Right lobe of liver (tissue), 6 donors: ENCODE measurements at regions not wholly inside any gene's neighbourhood (a gene's known extent, or its start where the extent isn't known, plus 50 kb on each side); places are given as distances from the start of the nearest gene placed in this dataset.

Source experiments
- ATAC-seq, 4 donors: fragments of 200-7000 bp; cut with Tn5 transposase; one replicate each; pipeline ENCODE4 v1.9.1; 2020; ENCODE audit warnings: mild to moderate bottlenecking in 4 of 4, moderate library complexity in 4 of 4
- DNase-seq, 3 donors: peaks; one replicate each; pipeline ENCODE4 v3.0.0-alpha.2; 2020
- H3K27ac ChIP-seq, 3 donors: fragments of 200-600 bp; one replicate each; pipeline ENCODE4 v1.8.0; 2022
- H3K27me3 ChIP-seq, 2 donors: fragments of 200-600 bp; one replicate each; pipeline ENCODE4 v1.8.0; 2022
- H3K36me3 ChIP-seq, 4 donors: fragments of 200-600 bp; sonication (generic) in 1 of 4; one replicate each; pipeline versions ENCODE4 v1.5.1 to v1.8.0; 2017 to 2022; ENCODE audit warnings: control low read depth in 1 of 4
- H3K4me1 ChIP-seq, 4 donors: fragments of 200-600 bp; sonication (generic) in 1 of 4; one replicate each; pipeline versions ENCODE4 v1.5.1 to v1.8.0; 2017 to 2022; ENCODE audit warnings: control low read depth in 1 of 4
- H3K4me3 ChIP-seq, 3 donors: fragments of 200-600 bp; one replicate each; pipeline ENCODE4 v1.8.0; 2022
- H3K9me3 ChIP-seq, 4 donors: fragments of 200-600 bp; sonication (generic) in 1 of 4; one replicate each; pipeline versions ENCODE4 v1.5.1 to v1.8.0; 2017 to 2022; ENCODE audit warnings: control low read depth in 1 of 4
- POLR2A ChIP-seq: fragments of 450-650 bp; IDR thresholded peaks from one replicate; pipeline ENCODE4 v1.6.1; 2017; ENCODE audit warnings: antibody characterized with exemption, mild to moderate bottlenecking
- WGBS: methylation state at CpG from one replicate; pipeline ENCODE4 v1.1.6; 2018; ENCODE audit warnings: low coverage, low lambda C conversion rate; ENCODE audit not compliant: insufficient coverage; ENCODE audit errors: missing lambda C conversion rate; 5-methylcytosine and 5-hydroxymethylcytosine counted together
- intact Hi-C, 2 donors: fragments of 100-400 bp; cut with DNase I; formaldehyde crosslinking; loops; one replicate each; pipeline versions ENCODE4 v1.11.2 to v1.14.1; 2022
- TF ChIP-seq, protein P1 (sequence below), 4 donors: fragments of 200-600 bp in 3 of 4; fragments of 450-650 bp in 1 of 4; IDR thresholded peaks; one replicate each; pipeline versions ENCODE4 v1.5.1 to v1.8.0; 2016 to 2022; ENCODE audit warnings: antibody characterized with exemption in 4 of 4, mild to moderate bottlenecking in 2 of 4
- donor health status: DM: no; HTN: yes; CAD: no.
- donor health status: DM: no; HTN: no; CAD: no.
- donor health status: DM: no; HTN: no; CAD: no.
- donor health status: DM: no; HTN: yes; CAD: no.
- donor health status: DM: no; HTN: yes; CAD: no.

DNA sequence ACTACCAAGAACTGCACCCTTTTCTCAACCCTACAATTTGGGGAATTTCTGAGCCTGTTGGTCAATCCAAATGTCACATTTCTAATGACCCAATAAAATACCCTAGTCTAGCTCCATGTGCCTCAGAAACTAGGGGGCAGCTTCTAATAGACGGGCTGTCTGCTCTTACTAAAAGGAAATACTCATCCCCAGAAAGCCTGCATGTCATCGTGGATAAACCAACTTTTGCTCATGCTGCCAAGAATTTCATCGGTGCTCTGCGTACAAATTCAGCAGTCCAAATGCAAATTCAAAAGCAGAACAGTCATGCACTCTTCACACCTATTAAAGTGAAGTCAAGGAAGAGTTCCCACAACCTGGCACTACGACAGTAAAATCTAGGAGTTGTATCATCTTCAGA lies 377.3 kb downstream of the LNPK start:
- Histone ChIP-seq H3K27ac (no peak overlapping the region), H3K9me3 (no peaks in the 10 kb centered on the region), H3K4me1 (no peaks in the 10 kb centered on the region), H3K27me3 (no peaks in the 10 kb centered on the region), H3K4me3 (no peak overlapping the region), H3K36me3 (no peaks in the 10 kb centered on the region)
- no peak for DNase-seq
- ATAC-seq, result no peak
- no peak for TF ChIP-seq POLR2A
- TF ChIP-seq, protein P1, sequence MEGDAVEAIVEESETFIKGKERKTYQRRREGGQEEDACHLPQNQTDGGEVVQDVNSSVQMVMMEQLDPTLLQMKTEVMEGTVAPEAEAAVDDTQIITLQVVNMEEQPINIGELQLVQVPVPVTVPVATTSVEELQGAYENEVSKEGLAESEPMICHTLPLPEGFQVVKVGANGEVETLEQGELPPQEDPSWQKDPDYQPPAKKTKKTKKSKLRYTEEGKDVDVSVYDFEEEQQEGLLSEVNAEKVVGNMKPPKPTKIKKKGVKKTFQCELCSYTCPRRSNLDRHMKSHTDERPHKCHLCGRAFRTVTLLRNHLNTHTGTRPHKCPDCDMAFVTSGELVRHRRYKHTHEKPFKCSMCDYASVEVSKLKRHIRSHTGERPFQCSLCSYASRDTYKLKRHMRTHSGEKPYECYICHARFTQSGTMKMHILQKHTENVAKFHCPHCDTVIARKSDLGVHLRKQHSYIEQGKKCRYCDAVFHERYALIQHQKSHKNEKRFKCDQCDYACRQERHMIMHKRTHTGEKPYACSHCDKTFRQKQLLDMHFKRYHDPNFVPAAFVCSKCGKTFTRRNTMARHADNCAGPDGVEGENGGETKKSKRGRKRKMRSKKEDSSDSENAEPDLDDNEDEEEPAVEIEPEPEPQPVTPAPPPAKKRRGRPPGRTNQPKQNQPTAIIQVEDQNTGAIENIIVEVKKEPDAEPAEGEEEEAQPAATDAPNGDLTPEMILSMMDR (IDR thresholded peaks at IDR 0.05), result no peak
- intact Hi-C loops, result no loop called here
- 62% methylated on average over 5 of the region's 5 CpGs for WGBS

DNA sequence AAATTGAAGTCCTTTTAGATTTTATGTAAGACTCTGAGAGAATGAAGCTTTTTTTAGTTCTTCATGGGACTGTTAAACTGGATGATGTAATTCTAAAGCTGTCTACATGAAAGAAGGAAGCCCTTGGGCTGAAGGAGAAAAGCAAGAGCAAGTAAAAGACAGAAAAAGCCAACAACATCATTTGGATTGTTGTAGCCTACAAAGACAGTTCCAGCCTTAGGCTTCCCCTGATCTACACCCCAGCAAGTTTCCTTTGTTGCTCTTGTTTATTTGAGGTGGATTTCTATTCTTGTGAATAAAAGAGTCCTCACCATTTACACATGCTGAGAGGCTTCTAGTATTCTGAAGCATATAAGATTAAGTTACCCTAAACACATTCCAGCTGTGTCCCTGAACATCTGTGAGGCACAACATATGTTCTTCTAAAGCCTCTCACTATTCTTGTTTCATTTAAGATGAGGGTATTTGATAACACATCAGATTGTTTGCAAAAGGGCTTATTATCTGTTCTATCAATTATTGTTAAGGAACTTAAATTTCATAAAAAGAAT lies 377.8 kb downstream of the LNPK start:
- intact Hi-C loops, result no loop called here
- TF ChIP-seq, protein P1 (IDR thresholded peaks at IDR 0.05), result no peak
- no peak for TF ChIP-seq POLR2A
- H3K27me3 ChIP-seq, result no peaks in the 10 kb centered on the region
- H3K4me1 ChIP-seq, result no peaks in the 10 kb centered on the region
- no peak overlapping the region for H3K4me3 ChIP-seq
- DNase-seq, result no peak
- no peaks in the 10 kb centered on the region for H3K9me3 ChIP-seq
- no peak for ATAC-seq
- no peak overlapping the region for H3K27ac ChIP-seq
- H3K36me3 ChIP-seq, result no peaks in the 10 kb centered on the region

DNA sequence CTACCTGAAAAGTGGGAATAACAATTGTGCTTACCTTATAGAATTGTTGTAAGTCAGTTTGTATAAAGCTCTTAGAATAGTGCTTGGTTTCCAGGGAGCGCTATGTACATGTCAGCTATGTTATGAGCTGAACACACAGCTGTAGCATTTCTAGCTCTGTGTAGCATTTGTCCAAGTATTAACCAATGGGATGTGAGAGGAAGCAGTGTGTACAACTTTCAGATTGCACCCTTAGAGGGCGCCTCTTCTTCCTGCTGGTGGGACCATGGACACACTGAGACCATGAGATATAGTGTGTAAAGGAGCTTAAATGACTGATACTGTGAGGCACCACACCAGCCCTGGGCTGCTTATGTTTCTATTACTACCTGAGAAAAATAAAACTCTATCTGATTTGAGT lies 380.2 kb downstream of the LNPK start:
- no peak for TF ChIP-seq POLR2A
- TF ChIP-seq, protein P1 (IDR thresholded peaks at IDR 0.05), result no peak

DNA sequence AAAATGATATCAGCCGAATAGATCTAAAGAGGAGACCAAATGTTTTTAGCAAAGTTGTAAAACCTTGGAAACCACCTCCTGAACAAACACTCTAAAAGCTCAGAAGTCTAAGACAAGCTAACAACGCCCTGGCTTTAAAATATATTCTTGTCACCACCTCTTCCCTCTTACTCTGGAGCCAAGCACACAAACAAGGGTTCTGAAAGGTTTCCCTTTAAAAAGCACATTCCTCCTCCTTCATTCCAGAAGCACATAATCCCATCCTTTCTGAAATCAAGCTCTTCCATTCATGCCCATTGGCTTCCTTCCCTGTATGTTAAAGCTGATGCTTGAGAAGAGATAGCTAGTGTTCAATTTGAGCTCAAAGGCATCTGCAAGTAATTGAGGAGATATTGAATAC lies 382.0 kb downstream of the LNPK start:
- Histone ChIP-seq H3K9me3 (no peaks in the 10 kb centered on the region), H3K27me3 (no peaks in the 10 kb centered on the region), H3K36me3 (no peaks in the 10 kb centered on the region), H3K27ac (no peak overlapping the region), H3K4me3 (no peak overlapping the region), H3K4me1 (no peaks in the 10 kb centered on the region)
- ATAC-seq, result no peak
- no peak for DNase-seq
- TF ChIP-seq, protein P1 (IDR thresholded peaks at IDR 0.05), result no peak
- 65% methylated on average over 2 of the region's 2 CpGs for WGBS
- intact Hi-C loops, result no loop called here

More for the DNA sequence above, 380.2 kb downstream of the LNPK start:
- H3K4me3 ChIP-seq, result no peak overlapping the region
- WGBS, result 70% methylated on average over 2 of the region's 2 CpGs
- no peak for DNase-seq
- intact Hi-C loops, result no loop called here
- H3K9me3 ChIP-seq, result no peaks in the 10 kb centered on the region
- no peaks in the 10 kb centered on the region for H3K36me3 ChIP-seq
- no peaks in the 10 kb centered on the region for H3K4me1 ChIP-seq
- H3K27ac ChIP-seq, result no peak overlapping the region
- no peaks in the 10 kb centered on the region for H3K27me3 ChIP-seq
- ATAC-seq, result no peak
